CD4-positive, alpha-beta T cell treated with Interleukin-4 for 1 hour (primary cell): ENCODE measurements at regions not wholly inside any gene's neighbourhood (a gene's known extent, or its start where the extent isn't known, plus 50 kb on each side); places are given as distances from the start of the nearest gene placed in this dataset.
"Not testable (repeated sequence)": the region's sequence is repeated elsewhere in the genome, so short reads cannot be mapped to it uniquely, and the experiment has no call there.

ENCODE experiments used
- DNase-seq, 2 donors: peaks; one replicate each; pipeline ENCODE4 v3.0.0-alpha.2; 2020 to 2022

DNA sequence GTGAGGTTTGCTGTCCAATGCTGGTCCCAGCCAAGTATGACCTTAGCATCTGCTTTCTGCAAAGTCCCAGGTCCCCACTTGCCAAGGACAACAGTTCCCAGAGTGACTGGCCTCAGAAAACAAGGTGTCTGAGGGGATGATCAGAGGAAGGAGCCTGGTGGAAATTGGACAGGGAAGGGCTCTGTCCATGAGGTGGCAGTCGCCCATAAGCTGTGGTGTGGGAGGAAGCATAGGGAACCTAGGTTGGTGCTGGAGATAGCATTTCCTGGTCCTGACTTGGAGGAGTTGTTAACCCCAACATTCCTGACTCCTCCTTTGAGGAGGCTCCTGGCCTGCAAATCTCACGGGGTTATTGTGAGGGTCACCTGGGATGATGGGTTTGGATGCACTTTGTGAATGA, 77.8 kb downstream of the LIMS4 start:
- not testable (repeated sequence) for DNase-seq

GRCh38 chr2:110392366-110392765, 80.2 kb downstream of the LIMS4 start:
- not testable (repeated sequence) for DNase-seq

DNA sequence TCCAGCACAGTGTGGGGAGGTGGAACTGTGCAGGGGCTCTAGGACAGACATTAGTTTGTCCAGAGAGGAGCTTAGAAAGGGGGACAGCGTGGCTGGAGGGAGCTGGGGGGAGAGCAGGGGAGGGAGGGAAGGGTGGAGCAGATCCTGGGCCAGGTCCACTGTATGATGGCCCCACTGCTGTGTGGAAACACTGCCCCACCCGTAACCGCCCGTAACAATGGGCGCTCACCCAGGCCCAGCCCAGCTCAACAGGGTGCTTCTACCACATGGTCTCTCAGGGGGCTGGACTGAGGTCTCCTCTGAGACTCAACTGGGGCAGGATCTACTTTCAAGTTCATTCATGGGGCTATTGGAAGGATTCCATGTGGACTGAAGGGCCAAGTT, 81.6 kb downstream of the LIMS4 start:
- not testable (repeated sequence) for DNase-seq

DNA sequence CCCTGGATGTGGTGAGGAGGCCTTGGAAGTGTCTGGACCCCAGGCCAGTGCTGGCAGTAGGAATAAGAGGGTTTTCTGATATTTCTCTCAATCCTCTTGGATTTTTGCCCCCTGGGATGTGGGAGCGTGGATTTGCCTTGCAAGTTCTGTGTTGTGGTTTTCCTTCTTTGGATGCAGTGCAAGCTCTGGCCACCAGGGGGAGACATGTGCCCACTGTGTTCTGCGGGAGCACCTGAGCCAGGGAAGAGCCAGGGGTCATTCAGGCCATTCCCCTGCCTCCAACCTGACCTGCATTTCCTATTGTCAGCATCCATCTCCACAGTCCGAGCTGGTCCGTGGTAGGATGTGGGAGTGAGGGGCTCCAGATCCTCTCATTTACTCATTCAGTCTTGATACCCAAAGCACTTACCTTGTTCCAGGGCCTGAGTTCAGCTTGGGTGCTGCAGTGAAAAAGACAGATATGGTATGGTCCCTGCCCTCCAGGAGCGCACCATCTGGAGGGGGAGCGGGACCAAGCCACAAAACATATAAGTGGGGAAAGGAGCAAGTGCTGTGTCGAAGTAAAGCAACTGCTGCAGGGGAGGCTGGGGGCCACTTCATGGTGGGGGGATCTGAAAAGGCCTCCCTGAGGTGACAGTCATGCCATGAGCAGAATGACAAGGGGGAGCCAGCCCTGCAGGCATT, 82.1 kb downstream of the LIMS4 start:
- DNase-seq: not testable (repeated sequence)

GRCh38 chr2:110387044-110387443, 85.6 kb downstream of the LIMS4 start:
- DNase-seq: not testable (repeated sequence)

- not testable (repeated sequence) for DNase-seq
These were observed 86.1 kb downstream of the LIMS4 start for GRCh38 chr2:110386546-110386945.

DNA sequence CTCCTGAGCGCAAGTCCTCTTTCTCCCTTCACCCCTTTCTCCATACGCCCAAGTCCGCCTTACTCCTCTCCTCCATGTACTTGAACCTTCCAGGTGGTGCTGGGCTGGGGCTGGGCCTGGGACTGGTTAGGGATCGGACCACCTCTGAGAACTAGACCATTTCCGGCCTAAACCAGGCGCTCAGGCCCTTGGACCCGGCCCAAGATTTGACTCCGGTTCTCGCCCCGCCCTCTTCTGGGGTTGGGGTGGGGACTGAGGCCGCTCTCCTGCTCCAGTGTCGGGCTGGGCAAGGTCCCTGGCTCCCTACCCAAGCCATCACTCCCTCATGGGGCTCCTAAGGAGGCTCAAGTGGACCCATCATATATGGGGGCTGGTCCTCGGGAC, 87.9 kb downstream of the LIMS4 start:
- not testable (repeated sequence) for DNase-seq

GRCh38 chr2:110384109-110384735, 88.4 kb downstream of the LIMS4 start:
- DNase-seq: not testable (repeated sequence)

GRCh38 chr2:110383163-110384048, 89.2 kb downstream of the LIMS4 start:
- not testable (repeated sequence) for DNase-seq

DNA sequence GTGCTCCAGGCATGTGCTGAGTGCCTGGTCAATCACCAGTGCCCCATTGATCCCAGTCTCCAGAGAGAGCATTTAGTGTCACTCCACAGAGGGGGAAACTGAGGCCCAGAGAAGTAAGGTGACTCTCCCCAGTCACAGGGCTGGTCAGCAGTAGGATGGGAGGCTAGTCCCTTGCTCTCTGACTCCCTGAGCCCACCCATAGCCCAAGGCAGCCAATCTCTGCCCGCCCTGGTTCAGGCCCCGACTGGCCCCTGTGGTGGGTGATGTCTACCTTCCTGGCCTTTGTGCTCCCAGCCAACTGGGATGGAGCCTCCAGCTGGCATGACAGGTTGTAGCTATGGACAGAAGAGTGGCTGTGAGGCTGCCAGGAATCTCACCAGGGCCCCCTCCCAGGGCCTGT, 99.1 kb downstream of the LIMS4 start:
- not testable (repeated sequence) for DNase-seq

DNA sequence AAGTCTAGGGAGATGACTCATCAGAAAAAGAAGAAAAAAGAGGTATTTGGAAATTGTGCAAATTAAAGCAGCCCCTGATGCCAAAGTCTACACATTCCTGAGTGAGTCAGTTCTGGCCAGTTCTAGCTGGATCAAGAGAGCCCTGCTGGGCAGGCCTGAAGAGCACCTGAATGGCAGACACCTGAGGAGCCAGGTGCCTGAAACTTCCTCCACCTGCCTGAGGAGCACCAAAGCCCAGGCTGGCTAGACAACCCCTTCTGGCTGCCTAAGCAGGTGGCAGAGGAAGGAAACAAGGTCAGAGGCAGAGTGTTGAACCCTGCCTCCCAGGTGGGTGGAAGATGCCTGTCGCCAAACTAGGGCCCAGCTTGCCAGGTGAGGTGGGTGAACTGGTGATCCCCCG, 101.0 kb downstream of the LIMS4 start:
- not testable (repeated sequence) for DNase-seq

DNA sequence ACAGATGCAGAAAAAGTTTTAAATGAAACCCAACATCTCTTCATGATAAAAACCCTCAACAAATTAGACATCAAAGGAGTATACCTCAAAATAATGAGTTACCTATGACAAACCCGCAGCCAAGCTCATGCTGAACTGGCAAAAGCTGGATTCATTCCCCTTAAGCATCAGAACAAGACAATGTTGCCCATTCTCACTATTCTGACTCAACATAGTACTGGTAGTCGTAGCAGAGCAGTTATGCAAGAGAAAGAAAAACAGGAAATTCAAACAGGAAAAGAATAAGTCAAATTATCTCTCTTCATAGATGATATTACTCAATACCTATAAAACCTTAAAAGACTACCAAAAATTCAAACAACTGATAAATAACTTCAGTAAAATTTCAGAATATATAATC, 115.0 kb downstream of the LIMS4 start:
- DNase-seq: not testable (repeated sequence)

DNA sequence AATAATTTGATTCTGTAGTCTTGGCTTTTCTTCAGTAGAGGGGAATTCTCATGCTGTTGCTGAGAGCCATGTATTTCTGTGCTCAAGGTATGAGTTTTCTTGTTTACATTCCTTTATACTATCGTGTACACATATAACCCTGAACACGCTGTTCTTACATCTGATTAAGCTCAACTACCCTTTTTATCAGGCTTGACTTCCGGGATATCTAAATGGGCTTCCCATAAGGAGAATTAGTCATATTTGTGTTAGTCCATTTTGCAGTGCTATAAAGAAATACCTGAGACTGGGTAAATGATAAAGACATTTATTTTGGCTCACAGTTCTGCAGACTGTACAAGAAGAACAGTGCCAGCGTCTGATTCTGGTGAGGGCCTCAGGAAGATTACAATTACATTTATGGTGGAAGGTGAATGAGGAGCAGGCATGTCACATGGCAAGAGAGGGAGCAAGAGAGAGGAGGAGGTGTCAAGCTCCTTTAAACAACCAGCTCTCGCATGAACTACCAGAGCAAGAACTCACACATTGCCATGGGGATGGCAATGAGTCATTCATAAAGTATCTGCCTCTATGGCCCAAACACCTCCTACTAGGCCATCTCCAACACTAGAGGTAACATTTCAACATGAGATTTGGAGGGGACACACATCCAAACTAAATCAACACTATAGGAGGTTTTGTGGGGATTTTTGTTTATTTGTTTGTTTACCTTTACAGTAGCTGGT, 118.2 kb downstream of the LIMS4 start:
- not testable (repeated sequence) for DNase-seq

- DNase-seq: not testable (repeated sequence)
These were observed 121.9 kb downstream of the LIMS4 start for GRCh38 chr2:110350718-110351117.

DNA sequence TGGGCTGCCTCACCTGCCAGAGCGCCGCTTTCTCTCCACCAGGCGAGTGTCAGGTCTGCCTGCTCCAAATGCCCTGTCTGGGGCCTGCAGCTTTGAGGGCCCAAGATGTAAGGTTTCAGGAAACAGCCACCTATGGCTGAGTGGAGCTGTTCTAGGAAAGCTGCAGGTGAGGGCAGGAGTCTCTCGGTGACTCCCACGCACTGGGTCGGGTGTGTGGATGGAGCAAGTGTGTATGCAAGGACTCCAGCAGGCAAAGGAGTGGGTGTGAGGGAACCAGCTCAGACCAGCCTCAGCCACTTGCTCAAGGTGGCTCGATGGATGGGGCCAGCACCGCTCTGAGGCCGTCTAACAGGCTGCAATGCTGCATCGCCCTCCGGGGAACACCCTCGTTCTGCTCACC, 123.7 kb downstream of the LIMS4 start:
- not testable (repeated sequence) for DNase-seq

GRCh38 chr2:110344405-110345035, 128.1 kb downstream of the LIMS4 start:
- DNase-seq: not testable (repeated sequence)

GRCh38 chr2:110342077-110342476, 129.7 kb upstream of the MTLN start:
- DNase-seq: not testable (repeated sequence)

- not testable (repeated sequence) for DNase-seq
These were observed 126.8 kb upstream of the MTLN start for GRCh38 chr2:110339126-110339525.

- DNase-seq: not testable (repeated sequence)
These were observed 126.1 kb upstream of the MTLN start for GRCh38 chr2:110338277-110339003.

GRCh38 chr2:110336071-110336470, 123.7 kb upstream of the MTLN start:
- not testable (repeated sequence) for DNase-seq

DNA sequence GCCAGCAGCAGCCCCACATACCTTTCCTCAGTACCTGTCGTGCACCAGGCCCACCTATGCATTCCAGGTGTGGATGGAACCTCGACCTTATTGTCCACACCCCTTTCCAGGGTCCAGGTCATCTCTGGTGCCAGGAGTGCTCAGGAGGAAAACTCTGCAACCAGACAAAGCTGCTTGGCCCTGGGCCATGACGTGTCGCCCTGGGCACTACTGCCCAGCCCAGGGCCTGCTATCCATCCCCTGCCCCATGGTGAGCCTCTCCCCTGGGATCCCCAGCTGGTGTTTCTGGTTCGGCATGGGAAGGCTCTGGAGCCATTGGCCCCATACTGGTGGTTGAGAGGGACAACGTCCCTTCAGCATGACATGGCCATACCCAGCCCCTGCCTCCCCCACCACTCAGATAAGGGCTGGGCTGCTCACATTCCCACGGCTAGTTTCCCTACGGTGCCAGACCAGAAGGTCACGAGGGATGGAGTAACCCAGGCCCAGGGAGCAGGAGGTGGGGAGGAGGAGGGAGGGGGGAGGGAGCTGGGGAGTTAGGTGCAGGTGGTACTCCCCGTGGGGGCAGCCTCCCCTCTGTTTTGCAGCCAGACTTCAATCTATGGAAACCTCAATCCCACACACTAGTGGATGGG, 123.2 kb upstream of the MTLN start:
- DNase-seq: not testable (repeated sequence)
